Vagina (tissue), 2 donors: ENCODE measurements at regions not wholly inside any gene's neighbourhood (a gene's known extent, or its start where the extent isn't known, plus 50 kb on each side); places are given as distances from the start of the nearest gene placed in this dataset.

Experiments used
- POLR2A ChIP-seq, 2 donors: fragments of 450-650 bp; IDR thresholded peaks; one replicate each; pipeline ENCODE4 v1.6.1; 2017; ENCODE audit warnings: antibody characterized with exemption in 2 of 2, mild to moderate bottlenecking in 2 of 2, moderate library complexity in 2 of 2
- POLR2AphosphoS5 ChIP-seq, 2 donors: sonication (generic); formaldehyde crosslinking; IDR thresholded peaks; one replicate each; pipeline ENCODE4 v1.9.0; 2017; ENCODE audit warnings: antibody characterized with exemption in 2 of 2, mild to moderate bottlenecking in 2 of 2, low read depth in 1 of 2; ENCODE audit not compliant: insufficient read depth in 1 of 2
- TF ChIP-seq, protein P1 (sequence below), 3 experiments: fragments of 450-650 bp in 2 of 3; fragments of 200-600 bp in 1 of 3; sonication (generic) in 1 of 3; IDR thresholded peaks; one replicate each; pipeline ENCODE4 v1.5.1; 2017 to 2019; ENCODE audit warnings: antibody characterized with exemption in 3 of 3, mild to moderate bottlenecking in 2 of 3, moderate library complexity in 2 of 3

DNA sequence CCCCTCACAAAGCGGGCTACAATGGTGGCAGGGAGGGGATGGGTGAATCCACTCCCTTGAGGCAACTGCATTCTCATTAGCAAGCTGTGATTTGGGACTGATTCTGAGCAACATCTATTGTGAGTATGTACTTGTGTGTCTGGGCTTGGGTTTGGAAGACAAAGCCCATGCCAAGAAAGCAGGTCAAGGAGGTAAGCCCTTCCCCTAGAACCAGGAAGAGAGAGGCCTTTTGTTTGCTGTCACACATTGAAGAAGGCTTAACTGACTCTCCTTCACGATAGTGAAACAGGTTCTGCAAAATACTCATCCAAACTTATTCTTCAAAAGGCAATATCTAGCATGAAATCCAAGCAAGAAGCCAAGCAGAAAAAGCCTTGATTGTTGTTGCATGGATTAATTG lies 403.1 kb upstream of the ID4 start:
- TF ChIP-seq, protein P1, sequence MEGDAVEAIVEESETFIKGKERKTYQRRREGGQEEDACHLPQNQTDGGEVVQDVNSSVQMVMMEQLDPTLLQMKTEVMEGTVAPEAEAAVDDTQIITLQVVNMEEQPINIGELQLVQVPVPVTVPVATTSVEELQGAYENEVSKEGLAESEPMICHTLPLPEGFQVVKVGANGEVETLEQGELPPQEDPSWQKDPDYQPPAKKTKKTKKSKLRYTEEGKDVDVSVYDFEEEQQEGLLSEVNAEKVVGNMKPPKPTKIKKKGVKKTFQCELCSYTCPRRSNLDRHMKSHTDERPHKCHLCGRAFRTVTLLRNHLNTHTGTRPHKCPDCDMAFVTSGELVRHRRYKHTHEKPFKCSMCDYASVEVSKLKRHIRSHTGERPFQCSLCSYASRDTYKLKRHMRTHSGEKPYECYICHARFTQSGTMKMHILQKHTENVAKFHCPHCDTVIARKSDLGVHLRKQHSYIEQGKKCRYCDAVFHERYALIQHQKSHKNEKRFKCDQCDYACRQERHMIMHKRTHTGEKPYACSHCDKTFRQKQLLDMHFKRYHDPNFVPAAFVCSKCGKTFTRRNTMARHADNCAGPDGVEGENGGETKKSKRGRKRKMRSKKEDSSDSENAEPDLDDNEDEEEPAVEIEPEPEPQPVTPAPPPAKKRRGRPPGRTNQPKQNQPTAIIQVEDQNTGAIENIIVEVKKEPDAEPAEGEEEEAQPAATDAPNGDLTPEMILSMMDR (IDR thresholded peaks at IDR 0.05), result no peak
- no peak for TF ChIP-seq POLR2AphosphoS5 (IDR thresholded peaks at IDR 0.05; ENCODE audit: insufficient read depth in 1 of 2, low read depth in 1 of 2)
- TF ChIP-seq POLR2A (IDR thresholded peaks at IDR 0.05), result no peak
